GM19463 (cell line): ENCODE measurements at regions not wholly inside any gene's neighbourhood (a gene's known extent, or its start where the extent isn't known, plus 50 kb on each side); places are given as distances from the start of the nearest gene placed in this dataset.
"Not testable (repeated sequence)": the region's sequence is repeated elsewhere in the genome, so short reads cannot be mapped to it uniquely, and the experiment has no call there.

Source experiments
- ATAC-seq: cut with Tn5 transposase; IDR thresholded peaks from one replicate; pipeline ENCODE4 v1.9.1; 2021; ENCODE audit warnings: mild to moderate bottlenecking, moderate library complexity; ENCODE audit not compliant: unreplicated experiment

DNA sequence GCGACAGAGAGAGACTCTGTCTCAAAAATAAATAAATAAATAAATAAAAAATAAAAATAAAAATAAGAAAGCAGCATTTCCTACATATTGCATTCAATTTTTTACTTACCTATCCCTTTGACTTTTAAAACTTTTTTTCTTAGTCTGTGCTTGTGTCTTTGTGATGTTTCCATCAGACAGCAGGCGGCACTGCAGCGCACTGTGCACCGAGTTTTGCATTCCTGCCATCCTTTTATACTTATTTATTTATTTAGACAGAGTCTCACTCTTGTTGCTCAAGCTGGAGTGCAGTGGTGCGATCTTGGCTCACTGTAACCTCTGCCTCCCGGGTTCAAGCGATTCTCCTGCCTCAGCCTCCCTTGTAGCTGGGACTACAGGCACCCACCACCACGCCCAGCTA lies 203.9 kb downstream of the SPATA31A1 start:
- ATAC-seq, result peak; percentile 58

DNA sequence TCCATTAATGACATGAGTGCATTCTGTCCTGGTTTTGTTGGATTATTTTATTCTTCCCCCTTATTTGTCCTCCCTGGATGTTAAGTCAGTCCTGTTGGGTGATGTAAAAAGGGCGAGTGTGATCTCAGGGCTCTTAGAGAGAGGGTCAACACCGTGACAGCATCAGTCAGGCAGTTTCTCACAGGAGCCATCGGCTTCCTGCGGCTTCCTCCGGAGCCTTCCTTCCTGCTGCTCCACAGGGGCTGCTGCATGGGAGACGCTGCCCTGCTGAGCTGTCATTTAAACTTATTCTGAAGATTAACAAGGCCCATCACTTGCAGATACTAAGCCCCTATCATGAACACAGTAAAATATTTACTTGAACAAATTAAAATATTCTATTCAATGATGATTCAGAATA lies 211.3 kb downstream of the SPATA31A1 start:
- ATAC-seq, result not testable (repeated sequence)

DNA sequence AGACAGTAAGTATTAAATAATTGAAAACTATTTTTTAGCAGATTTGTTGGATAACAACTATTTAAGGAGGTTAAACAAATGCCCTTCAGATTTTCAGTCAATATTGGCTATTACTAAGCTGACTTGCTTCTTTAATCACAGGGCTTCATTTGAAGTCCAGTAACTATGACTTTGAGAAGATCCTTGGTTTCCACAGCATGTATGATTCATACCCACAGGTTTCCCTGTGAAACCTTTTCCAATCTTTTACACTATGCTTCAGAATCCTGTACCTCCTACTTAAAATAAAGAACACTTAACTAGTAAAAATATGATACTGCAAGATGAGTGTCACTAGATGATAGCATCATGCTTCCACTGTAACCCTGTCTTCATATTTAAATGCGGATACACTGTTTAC lies 211.9 kb downstream of the SPATA31A1 start:
- not testable (repeated sequence) for ATAC-seq

DNA sequence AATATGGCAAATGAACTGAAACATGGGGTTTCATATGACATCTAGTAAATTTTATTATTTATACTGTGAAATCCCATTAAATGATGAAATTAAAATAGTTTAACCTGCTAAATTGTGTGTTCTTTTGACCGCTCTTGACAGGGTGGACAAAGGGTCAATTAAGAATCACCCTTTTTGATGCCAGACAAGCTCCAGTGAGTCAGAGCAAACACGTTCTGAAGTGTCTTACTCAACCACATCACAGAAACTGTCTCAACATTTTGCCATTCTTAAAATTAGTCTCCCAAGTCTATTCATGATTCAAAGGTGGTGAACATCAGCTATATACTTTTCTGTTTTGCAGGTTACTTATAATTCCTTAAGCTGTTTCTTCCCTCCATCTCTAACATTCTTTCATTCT lies 213.4 kb downstream of the SPATA31A1 start:
- ATAC-seq, result not testable (repeated sequence)

DNA sequence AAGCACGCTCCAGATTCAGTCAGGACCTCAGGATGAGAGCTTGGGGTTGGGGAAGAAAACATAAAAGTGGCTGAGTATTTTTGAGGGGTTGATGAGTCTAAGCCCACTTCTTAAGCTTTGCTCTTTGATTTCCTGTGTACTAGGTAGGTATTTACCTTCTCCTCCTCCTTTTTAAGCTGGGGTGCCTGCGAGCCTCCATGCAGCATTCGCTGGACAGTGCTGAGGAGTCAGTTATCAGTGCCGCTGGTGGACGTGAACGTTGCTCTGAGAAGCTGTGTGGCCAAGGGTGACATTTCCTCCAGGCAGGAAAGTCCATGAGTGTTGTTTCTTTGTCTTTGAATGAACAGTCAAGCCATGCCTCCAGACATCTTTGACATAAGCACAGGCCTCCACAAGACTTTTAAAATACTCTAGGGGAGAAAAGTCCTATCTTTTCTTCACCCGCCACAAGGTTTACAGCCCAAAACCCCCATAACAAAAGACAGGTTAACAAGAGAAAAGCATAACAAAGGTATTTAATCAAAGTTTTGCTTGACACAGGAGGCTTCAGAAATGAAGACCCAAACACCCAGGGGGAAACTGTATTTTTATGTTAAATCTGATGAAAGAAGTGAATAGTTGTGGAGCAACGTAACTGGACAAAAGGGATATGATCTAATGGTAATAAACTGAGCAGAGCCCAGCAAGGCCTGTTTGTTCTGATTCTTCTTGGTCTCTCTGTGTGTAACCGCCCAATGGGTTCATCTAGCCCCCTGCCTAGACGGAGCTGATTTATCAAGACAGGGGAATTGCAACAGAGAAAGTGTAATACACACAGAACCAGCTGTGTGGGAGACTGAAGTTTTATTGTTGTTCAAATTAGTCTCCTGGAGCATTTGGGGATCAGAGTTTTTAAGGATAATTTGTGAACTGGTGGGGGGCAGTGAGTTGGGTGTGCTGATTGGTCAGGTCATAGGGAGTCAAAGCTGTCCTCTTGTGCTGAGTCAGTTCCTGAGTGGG lies 217.9 kb downstream of the SPATA31A1 start:
- ATAC-seq, result not testable (repeated sequence)

DNA sequence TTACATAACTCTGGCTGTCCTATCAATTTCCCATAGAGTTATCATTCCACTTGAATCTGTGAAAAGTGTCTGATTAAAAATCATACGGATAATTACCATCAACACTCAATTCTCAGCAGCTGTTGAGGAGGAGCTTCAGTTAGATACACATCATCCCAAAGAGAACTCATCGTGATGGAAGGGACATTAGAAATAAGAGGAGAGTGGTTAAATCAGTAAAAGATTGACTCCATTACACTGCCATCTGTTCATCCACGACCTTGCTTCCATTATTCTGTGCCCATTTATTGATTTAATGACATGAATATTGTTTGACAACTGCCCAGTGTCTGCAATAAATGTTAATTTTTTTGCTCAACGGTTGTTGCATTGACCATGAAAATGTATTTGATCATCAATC lies 223.5 kb downstream of the SPATA31A1 start:
- ATAC-seq, result not testable (repeated sequence)

DNA sequence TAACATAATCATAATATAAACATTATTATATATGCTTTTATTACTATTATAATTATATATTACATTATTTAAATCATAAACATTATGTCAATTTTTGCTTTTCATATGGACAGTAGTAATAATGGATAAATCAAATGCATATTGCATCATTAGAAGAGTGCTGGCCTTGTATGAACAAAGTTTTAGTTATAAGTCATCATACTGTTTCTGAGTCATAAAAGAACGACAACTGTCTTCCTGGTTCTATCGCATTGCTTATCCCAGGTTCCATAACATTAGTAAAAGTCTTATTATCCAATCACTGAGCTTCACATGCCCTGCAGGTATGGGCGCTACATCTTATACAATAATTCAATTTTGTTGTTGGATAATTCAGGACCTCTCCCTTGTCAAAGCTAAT lies 225.8 kb downstream of the SPATA31A1 start:
- not testable (repeated sequence) for ATAC-seq

DNA sequence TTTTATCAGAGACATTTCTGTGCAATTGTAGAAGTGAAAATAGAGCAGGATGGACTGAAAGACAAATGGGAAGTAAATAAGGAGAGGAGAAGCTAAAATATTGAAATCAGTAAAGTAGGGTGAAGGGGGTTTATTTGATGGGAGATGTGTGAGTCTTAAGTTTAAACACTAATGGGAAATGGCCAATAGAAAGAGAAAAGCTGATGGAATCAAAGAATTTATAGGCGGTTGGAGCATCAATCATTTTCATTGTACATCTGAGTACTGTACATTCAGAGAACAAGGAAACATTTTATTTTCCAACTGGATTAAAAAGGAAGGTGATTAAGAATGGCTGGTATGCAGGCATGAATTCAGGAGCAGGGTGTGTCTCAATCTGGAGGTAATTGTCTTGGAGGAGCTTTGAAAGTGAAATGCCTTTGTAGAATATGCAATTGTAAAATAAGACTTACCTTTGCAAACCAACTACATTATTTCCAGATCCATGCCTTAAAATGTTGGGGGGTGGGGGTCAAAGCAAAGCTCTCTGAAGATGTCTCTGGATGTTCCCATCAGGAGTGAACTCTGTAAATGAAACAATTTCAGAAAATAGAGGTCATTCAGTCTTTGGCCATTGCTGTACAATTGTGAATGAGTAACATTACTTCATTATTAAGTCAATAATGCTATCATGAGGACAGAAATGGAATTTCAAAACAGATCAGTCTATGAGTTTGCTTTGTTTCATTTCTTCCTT lies 227.4 kb downstream of the SPATA31A1 start:
- not testable (repeated sequence) for ATAC-seq

DNA sequence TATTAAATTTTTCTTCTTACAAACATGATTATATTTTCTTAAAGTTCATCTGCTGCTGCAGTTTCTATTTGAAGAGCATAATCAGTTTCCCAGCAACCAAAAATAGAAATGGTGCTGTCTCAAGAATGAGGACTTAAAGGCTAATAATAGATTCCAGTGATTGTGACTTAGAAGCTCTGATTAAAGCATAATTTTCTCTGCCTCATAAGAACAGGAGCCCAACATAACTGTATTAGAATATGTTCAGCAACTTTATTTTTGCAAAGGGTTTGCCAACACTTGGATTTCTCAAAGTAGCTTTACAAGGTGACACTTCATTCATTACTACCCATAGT lies 227.9 kb downstream of the SPATA31A1 start:
- ATAC-seq, result not testable (repeated sequence)

DNA sequence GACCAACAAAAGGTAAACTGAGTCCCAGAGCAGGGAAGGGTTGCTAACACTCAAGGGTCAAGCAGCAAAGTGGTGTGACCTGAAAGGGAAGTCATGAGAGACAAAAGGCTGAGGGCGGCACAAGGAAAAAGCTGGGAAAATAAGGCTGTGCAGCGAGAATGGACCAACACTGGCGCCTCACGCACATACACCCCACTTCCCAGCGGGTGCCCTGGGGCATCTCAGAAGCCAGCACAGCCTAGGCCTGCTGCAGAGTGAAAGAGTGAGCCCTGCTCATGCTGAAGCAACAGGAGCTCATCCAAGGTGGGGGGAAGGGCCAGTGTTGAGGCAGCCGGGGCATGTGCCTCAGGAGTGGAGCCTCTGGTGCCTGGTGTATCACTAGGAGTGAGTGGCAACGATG lies 229.8 kb downstream of the SPATA31A1 start:
- not testable (repeated sequence) for ATAC-seq

DNA sequence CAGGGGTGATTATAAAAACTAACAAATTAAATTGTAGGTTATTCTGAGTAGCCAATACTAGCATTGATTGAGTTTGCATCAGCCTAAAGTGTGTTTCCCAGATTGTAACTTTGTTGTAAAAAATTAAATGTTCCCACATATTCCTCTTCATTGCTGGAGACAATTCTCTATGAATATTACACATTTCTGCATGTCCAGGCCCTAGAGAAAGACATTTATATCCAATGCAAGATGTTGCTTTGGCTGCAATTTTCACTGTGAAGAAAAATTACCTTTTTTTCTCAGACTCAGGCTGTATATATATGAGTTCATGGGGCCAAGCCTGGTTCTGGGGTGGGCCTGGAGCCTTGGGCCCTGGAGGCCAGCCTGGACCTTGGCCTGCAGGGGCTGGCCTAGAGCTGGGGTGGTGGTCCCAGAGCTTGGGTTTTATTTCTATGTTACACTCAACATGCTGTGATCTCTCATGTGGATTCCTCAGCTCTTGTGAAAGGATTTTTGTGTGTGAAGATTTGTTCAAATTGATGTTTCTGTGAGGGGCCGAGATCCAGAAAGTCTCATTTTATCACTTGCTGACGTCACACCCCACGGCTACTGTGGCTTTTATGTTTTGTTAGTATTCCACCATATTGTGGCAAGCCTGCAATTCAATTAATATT lies 232.5 kb downstream of the SPATA31A1 start:
- no peak for ATAC-seq

DNA sequence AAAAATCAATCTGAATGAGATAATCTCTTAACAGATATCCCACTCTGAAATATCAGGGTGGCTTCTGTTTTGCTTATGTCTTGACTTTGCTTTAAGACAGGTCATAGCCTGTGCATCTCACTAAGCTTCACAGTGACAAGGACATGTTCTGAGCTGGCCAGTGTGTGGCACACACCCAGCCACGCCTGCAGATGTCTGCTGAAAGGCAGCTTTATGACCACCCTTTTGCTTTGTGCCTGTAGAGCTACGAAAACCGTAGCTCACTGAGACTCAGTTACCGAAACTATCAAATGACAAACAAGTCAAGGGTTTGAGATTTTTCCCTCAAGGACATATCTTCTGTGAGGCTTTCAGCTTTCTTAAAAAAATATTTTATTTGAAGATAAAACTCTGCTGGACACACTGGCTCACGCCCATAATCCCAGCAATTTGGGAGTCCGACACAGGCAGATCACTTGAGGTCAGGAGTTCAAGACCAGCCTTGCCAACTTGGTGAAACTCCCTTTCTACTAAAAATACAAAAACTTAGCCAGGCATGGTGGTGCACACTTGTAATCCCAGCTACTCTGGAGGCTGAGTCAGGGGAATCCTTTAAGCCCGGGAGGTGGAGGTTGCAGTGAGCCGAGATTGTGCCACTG lies 233.2 kb downstream of the SPATA31A1 start:
- no peak for ATAC-seq

DNA sequence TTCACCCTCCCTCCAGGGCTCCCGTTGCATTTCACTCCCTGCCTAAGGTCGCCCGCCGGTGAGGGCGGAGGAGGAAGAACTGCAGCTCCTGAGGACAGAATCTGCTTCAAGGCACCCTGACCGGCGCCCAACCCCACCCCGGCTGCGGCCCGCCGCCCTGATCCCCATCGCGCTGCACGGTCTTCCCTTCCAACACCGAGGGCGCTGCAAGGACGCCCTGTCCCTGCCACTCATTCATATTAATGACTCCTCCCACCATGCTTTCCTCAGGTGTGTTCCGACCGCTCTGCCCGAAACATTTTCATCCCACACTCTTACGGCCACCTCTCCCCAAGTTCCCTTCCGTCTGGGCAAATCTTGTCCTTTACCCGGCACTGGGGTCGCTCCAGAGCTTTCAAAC lies 248.6 kb downstream of the SPATA31A1 start:
- not testable (repeated sequence) for ATAC-seq

DNA sequence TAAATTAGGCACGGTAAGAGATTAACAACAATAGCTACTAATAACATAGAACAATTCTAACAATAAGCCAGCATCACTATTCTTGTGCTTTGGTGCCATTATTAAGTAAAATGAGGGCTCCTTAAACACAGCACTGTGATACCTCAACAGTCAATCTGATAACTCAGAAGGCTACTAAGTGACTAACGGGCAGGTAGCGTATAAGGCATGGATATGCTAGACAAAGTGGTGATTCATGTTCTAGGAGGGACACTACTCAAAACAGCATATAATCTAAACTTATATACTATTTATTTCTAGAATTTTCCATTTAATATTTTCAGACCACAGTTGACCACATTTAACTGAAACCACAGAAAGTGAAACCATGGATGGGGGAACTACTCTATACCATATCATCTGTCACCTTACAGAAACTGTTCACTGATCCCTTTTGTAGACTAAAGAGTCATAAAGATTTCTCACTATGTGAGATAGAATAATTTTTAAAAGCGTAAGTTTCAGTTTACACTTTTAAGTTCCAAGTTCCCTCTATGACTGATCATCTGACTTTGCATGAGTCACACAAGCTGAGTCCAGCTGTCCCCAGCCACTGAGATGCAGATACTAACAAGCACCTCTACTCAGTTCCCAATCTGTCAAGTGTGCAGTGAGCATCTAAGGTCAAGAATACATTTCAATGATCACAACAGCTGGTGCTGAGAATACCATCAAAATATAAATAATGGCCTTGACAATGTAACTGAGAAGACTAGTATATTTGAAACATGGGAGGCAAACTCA lies 256.2 kb downstream of the SPATA31A1 start:
- ATAC-seq, result peak; percentile 97

DNA sequence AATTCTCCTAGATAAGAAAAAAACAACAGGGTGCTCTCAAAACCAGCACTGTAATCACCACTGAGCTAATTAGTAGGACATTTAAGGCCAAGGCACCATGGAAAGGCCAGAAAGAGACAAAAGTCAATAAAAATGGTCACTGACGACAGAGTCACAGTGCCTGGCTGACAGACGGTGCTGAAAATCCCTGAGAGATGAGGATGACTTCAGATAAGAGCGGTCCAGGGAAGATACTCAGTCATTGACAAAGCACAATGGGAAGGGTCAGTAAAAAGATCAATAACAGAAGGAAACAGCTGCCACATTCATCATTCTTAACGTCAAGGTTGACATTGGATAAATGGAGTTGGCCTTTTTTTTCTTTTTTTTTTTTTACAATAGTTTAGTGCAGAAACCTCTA lies 261.0 kb downstream of the SPATA31A1 start:
- not testable (repeated sequence) for ATAC-seq

DNA sequence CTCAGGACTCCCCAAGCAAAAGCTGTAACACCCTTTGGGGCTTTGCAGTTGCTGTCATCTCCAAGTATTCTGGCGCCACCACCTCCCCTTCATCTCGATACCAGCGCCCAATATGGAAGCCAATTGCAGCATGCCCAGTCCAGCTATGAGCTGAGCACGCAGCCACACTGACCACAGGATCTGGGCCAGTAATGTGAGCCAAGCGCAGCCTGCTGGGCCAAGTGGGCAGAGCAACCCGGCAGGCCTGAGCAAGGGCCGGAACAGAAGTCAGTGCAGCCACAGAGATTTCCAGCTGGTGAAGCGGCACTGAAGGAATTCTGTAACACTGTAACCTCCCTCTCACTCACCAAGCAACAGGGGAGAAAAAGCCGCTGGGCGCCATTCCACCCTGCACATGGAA lies 268.6 kb downstream of the SPATA31A1 start:
- not testable (repeated sequence) for ATAC-seq

DNA sequence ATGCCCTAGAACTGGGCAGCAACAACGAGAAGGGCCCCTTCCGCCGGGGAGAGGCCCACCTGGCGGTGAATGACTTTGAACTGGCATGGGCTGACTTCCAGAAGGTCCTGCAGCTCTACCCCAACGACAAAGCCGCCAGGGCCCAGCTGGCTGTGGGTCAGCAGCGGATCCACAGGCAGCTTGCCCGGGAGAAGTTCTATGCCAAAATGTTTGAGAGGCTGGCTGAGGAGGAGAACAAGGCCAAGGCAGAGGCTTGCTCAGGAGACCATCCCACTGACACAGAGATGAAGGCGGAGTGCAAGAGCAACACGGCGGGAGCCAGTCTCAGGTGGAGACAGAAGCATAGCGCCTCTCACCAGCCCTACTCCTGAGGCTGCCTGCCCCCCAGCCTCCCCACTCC lies 276.6 kb downstream of the SPATA31A1 start:
- ATAC-seq, result not testable (repeated sequence)

DNA sequence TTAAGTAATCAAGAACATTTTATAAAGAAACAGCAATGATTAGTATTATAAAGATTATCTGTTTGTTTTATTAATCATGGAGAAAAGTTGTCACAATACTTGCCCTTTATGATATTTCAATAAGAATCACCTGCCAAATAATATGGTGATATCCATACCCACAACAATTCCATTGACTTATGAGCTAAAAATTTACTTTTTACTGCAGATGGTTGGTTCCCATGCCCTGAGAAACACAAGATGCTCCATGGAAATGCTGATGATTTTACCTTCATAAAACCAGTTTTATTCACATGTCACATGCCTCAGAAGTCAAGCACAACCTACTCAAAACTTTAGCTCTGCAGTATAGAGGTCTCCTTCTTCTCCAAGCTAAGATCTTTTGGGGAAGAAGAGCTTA lies 293.6 kb downstream of the SPATA31A1 start:
- ATAC-seq, result not testable (repeated sequence)

DNA sequence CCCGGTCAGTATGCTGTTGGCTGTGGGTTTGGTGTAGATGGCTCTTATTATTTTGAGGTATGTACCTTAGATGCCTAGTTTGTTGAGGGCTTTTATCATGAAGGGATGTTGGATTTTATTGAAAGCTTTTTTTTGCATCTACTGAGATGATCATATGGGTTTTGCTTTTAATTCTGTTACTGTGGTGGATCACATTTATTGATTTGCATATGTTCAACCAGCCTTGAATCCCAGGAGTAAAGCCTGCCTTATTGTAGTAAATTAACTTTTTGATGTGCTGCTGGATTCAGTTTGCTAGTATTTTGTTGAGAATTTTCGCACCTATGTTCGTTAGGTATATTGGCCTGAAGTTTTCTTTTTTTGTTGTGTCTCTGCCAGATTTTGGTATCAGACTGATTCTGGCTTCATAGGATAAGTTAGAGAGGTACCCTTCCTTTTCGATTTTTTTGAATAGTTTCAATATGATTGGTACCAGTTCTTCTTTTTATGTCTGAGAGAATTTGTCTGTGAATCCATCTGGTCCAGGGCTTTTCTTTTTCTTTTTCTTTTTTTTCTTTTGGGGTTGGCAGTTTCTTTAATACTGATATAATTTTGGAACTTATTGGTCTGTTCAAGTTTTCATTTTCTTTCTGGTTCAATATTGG lies 301.6 kb downstream of the SPATA31A1 start:
- ATAC-seq, result peak; percentile 70

DNA sequence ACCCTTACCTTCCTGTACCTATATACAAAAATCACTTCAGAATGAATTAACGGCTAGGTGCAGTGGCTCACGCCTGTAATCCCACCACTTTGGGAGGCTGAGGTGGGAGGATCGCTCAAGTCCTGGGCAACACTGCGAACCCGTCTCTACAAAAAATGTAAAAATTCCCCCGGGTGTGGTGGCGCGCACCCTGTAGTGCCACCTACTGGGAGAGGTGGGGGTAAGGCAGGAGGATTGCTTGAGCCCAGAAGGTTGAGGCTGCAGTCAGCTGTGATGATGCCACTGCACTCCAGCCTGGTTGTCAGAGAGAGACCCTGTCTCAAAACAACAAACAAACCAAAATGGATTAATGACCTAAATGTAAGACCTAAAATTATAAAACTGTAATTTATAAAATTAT lies 307.6 kb downstream of the SPATA31A1 start:
- ATAC-seq, result peak; percentile 34
